ENCODE measurements at regions not wholly inside any gene's neighbourhood (a gene's known extent, or its start where the extent isn't known, plus 50 kb on each side); places are given as distances from the start of the nearest gene placed in this dataset.

- no peak overlapping the region for H3K27ac ChIP-seq (ENCODE audit: low read depth, low read length)
- H3K4me3 ChIP-seq (ENCODE audit: low read depth, low read length), result no peak overlapping the region
- TF ChIP-seq CTCF (IDR thresholded peaks at IDR 0.05; ENCODE audit: low read depth, low read length), result no peak
- DNase-seq (ENCODE audit: low read depth, low spot score), result no peak
- CTCF ChIA-PET, result no interaction called here
- H3K27me3 ChIP-seq (ENCODE audit: control insufficient read depth, insufficient read depth, low read length), result peaks cover 2% of the 10 kb centered on the region
- no peaks in the 10 kb centered on the region for H3K9me3 ChIP-seq (ENCODE audit: control insufficient read depth, insufficient read depth, low read length)
- POLR2A ChIA-PET, result no interaction called here
Observed at GRCh38 chrX:46034868-46035267, 510.4 kb downstream of the ZNF674 start.

GRCh38 chrX:46029777-46030176, 515.4 kb downstream of the ZNF674 start:
- POLR2A ChIA-PET, result no interaction called here
- Histone ChIP-seq H3K4me3 (ENCODE audit: low read depth, low read length) (no peak overlapping the region), H3K27ac (ENCODE audit: low read depth, low read length) (no peak overlapping the region), H3K27me3 (ENCODE audit: control insufficient read depth, insufficient read depth, low read length) (no peaks in the 10 kb centered on the region), H3K9me3 (ENCODE audit: control insufficient read depth, insufficient read depth, low read length) (no peaks in the 10 kb centered on the region)
- CTCF ChIA-PET, result no interaction called here
- no peak for DNase-seq (ENCODE audit: low read depth, low spot score)
- no peak for TF ChIP-seq CTCF (IDR thresholded peaks at IDR 0.05; ENCODE audit: low read depth, low read length)

- DNase-seq (ENCODE audit: low read depth, low spot score), result no peak
- ChIA-PET CTCF (no interaction called here), POLR2A (no interaction called here)
- no peak for TF ChIP-seq CTCF (IDR thresholded peaks at IDR 0.05; ENCODE audit: low read depth, low read length)
- Histone ChIP-seq H3K27me3 (ENCODE audit: control insufficient read depth, insufficient read depth, low read length) (peaks cover 4% of the 10 kb centered on the region), H3K27ac (ENCODE audit: low read depth, low read length) (no peak overlapping the region), H3K4me3 (ENCODE audit: low read depth, low read length) (no peak overlapping the region), H3K9me3 (ENCODE audit: control insufficient read depth, insufficient read depth, low read length) (no peaks in the 10 kb centered on the region)
Observed at GRCh38 chrX:46016296-46016695, 528.9 kb downstream of the ZNF674 start.

- no peak for TF ChIP-seq CTCF (IDR thresholded peaks at IDR 0.05; ENCODE audit: low read depth, low read length)
- Histone ChIP-seq H3K4me3 (ENCODE audit: low read depth, low read length) (no peak overlapping the region), H3K27me3 (ENCODE audit: control insufficient read depth, insufficient read depth, low read length) (peaks cover 4% of the 10 kb centered on the region), H3K27ac (ENCODE audit: low read depth, low read length) (no peak overlapping the region), H3K9me3 (ENCODE audit: control insufficient read depth, insufficient read depth, low read length) (no peaks in the 10 kb centered on the region)
- ChIA-PET POLR2A (no interaction called here), CTCF (no interaction called here)
- DNase-seq (ENCODE audit: low read depth, low spot score), result no peak
Observed at GRCh38 chrX:46015653-46016052, 529.6 kb downstream of the ZNF674 start.

GRCh38 chrX:45992402-45993123, 552.7 kb downstream of the ZNF674 start:
- DNase-seq (ENCODE audit: low read depth, low spot score), result no peak
- CTCF ChIA-PET, result no interaction called here
- no peak for TF ChIP-seq CTCF (IDR thresholded peaks at IDR 0.05; ENCODE audit: low read depth, low read length)
- Histone ChIP-seq H3K27ac (ENCODE audit: low read depth, low read length) (no peak overlapping the region), H3K9me3 (ENCODE audit: control insufficient read depth, insufficient read depth, low read length) (no peaks in the 10 kb centered on the region), H3K4me3 (ENCODE audit: low read depth, low read length) (no peak overlapping the region), H3K27me3 (ENCODE audit: control insufficient read depth, insufficient read depth, low read length) (no peaks in the 10 kb centered on the region)
- POLR2A ChIA-PET, result no interaction called here

Data from AG04450 (cell line).